ENCODE measurements at regions not wholly inside any gene's neighbourhood (a gene's known extent, or its start where the extent isn't known, plus 50 kb on each side); places are given as distances from the start of the nearest gene placed in this dataset.

DNA sequence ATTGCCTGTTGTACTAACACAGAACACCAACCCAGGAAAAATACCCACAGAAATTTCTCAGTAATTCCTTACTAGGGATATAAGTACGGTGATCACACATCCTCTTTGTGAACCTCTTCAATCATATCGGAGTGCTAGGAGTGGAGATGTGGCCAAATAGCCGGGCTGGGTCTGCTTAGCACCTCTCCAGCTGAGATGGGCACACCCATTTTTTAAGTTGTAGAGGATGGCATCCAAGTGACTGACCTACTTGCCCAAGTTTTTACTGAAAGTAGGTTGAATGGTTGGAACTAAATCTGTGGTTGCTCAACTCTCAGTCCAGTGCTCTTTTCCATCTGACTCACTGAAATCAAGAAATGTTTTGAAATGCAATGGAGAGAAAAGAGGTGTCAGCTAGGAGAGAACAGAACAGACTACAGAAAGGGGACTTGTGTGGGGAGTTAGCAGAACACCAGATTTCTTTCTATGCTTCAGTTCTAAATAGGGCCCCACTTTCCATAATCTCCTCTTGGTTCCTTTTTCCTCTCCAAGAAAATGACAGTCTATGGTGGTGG, 68.7 kb upstream of the FSHR start:
- no peak overlapping the region for H3K4me3 ChIP-seq (replicated peaks; ENCODE audit: low read depth, low read length)
- DNase-seq (ENCODE audit: extremely low read depth, low read depth) = no peak
- TF ChIP-seq, protein P1, sequence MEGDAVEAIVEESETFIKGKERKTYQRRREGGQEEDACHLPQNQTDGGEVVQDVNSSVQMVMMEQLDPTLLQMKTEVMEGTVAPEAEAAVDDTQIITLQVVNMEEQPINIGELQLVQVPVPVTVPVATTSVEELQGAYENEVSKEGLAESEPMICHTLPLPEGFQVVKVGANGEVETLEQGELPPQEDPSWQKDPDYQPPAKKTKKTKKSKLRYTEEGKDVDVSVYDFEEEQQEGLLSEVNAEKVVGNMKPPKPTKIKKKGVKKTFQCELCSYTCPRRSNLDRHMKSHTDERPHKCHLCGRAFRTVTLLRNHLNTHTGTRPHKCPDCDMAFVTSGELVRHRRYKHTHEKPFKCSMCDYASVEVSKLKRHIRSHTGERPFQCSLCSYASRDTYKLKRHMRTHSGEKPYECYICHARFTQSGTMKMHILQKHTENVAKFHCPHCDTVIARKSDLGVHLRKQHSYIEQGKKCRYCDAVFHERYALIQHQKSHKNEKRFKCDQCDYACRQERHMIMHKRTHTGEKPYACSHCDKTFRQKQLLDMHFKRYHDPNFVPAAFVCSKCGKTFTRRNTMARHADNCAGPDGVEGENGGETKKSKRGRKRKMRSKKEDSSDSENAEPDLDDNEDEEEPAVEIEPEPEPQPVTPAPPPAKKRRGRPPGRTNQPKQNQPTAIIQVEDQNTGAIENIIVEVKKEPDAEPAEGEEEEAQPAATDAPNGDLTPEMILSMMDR (IDR thresholded peaks at IDR 0.05; ENCODE audit: low read depth, low read length, missing control alignments) = no peak

DNA sequence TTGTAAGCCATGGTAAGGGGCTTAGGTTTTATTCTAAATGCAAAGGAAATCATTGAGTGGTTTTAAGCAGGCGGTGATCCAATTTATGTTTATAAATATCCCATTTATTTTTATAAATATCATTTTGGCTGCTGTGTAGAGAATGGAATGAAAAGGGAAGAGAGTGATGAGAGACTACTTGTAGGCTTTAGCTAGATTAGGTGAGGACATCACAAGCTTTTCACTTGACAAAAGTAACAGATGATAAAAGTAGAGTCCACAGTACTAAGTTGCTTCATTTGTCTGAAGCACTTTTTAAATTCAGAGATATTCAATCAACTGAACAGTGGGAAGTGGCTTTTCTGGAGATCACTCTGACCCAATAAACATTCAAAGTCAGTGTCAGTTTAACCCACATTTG, 65.4 kb upstream of the FSHR start:
- no peak for DNase-seq (ENCODE audit: extremely low read depth, low read depth)
- TF ChIP-seq, protein P1 (IDR thresholded peaks at IDR 0.05; ENCODE audit: low read depth, low read length, missing control alignments) = no peak
- no peak overlapping the region for H3K4me3 ChIP-seq (replicated peaks; ENCODE audit: low read depth, low read length)

DNA sequence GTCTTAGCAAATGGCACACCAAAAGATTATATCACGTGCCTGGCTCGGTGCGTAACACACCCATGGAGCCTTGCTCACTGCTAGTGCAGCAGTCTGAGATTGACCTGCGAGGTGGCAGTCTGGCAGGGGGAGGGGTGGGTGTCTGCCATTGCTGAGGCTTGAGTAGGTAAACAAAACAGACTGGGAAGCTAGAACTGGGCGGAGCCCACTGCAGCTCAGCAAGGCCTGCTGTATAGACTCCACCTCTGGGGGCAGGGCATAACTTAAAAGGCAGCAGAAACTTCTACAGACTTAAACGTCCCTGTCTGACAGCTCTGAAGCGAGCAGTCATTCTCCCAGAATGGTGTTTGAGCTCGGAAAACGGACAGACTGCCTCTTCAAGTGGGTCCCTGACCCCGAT, 55.9 kb upstream of the FSHR start:
- TF ChIP-seq, protein P1 (IDR thresholded peaks at IDR 0.05; ENCODE audit: low read depth, low read length, missing control alignments) = no peak
- no peak overlapping the region for H3K4me3 ChIP-seq (replicated peaks; ENCODE audit: low read depth, low read length)
- DNase-seq (ENCODE audit: extremely low read depth, low read depth) = no peak

DNA sequence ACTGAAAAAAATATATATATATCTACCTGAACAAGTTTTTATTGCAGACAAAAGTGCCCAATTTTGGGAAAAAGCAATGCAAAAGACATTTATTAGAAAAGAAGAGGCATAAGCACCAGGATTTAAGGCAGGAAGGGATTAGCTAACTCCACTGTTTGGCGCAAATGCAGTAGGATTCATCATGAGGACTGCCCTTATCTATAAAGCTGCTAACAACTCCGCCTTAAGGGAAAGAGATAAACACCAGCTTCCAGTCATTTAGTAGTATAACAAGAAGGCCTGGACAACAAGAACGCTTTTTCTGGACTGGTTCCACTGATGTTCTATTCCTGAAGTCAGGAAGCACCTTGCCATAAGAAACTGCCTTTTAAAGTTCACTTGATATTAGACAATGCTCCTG, 52.9 kb upstream of the FSHR start:
- no peak for DNase-seq (ENCODE audit: extremely low read depth, low read depth)
- no peak overlapping the region for H3K4me3 ChIP-seq (replicated peaks; ENCODE audit: low read depth, low read length)
- TF ChIP-seq, protein P1 (IDR thresholded peaks at IDR 0.05; ENCODE audit: low read depth, low read length, missing control alignments) = no peak
